ENCODE measurements at regions not wholly inside any gene's neighbourhood (a gene's known extent, or its start where the extent isn't known, plus 50 kb on each side); places are given as distances from the start of the nearest gene placed in this dataset.
A peak's percentile ranks its signal among the peaks of the same experiment; 100 is the strongest.

DNA sequence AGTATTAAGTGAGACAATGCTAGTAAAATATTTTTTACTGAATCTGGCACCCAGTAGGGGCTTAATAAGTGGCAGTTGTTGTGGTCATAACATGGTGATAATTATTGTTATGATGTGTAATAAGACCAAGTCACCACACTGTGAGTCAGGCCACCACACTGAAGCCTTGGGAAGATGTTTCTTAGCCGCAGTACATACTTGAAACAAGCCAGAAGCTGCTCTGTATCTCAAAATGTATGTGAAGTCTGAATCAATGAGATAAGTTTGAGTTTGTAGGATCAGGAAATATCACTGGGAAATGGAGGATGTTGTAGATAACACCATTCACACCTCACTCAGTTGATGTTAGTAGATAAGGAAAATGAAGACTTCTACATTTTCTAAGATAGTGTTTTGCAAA lies 51.3 kb upstream of the PTPN3 start:
- no peak for FAIRE-seq

- no peak for FAIRE-seq
Measured at GRCh38 chr9:109551651-109552050, 53.5 kb upstream of the PTPN3 start.

DNA sequence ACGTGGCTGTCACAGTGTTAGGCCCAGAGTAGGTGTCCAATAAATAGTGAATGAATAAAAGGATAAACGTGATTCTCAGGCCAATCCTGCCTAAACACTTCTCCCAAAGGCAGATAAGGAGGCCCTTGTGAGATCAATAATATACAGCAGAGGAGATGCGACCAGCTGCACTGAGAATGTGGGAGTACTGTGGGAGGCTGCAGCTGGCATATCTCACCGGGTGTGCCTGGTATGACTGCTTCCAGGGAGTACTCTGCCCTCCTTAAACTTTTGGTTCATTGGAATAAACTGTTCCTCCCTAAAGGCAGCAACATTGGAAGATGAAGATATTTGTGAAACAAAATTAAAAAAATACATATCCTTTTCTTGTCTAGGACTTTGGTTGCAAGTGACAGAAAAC lies 57.1 kb upstream of the PTPN3 start:
- FAIRE-seq = no peak

GRCh38 chr9:109556061-109556460 lies 58.0 kb upstream of the PTPN3 start:
- no peak for FAIRE-seq

- FAIRE-seq = no peak
Measured at GRCh38 chr9:109556786-109557185, 58.7 kb upstream of the PTPN3 start.

GRCh38 chr9:109557481-109557880 lies 59.4 kb upstream of the PTPN3 start:
- no peak for FAIRE-seq

- FAIRE-seq = no peak
Measured at GRCh38 chr9:109558718-109559151, 60.6 kb upstream of the PTPN3 start.

GRCh38 chr9:109560470-109561132 lies 62.5 kb upstream of the PTPN3 start:
- no peak for FAIRE-seq

GRCh38 chr9:109561137-109561536 lies 63.0 kb upstream of the PTPN3 start:
- no peak for FAIRE-seq

DNA sequence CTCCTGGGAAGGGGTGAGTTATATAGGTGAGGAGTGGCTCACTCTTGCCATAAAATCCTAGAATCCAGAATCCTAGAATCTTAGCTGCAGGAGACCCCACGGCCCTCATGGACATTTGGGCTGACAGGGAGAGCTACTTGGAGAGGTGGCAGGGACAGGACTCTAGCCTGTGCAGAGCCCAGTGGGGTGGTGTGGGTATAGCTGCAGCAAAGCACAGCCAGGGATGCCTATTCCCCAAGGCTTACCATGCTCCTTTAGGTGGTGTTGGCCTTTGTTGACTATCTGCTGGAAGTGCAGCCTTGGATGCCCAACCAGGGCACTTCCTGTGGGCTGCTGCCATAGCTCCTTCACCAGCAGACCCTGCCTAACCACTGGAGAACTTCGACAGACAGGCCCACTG lies 70.0 kb upstream of the PTPN3 start:
- no peak for FAIRE-seq

GRCh38 chr9:109568568-109569210 lies 70.6 kb upstream of the PTPN3 start:
- no peak for FAIRE-seq

DNA sequence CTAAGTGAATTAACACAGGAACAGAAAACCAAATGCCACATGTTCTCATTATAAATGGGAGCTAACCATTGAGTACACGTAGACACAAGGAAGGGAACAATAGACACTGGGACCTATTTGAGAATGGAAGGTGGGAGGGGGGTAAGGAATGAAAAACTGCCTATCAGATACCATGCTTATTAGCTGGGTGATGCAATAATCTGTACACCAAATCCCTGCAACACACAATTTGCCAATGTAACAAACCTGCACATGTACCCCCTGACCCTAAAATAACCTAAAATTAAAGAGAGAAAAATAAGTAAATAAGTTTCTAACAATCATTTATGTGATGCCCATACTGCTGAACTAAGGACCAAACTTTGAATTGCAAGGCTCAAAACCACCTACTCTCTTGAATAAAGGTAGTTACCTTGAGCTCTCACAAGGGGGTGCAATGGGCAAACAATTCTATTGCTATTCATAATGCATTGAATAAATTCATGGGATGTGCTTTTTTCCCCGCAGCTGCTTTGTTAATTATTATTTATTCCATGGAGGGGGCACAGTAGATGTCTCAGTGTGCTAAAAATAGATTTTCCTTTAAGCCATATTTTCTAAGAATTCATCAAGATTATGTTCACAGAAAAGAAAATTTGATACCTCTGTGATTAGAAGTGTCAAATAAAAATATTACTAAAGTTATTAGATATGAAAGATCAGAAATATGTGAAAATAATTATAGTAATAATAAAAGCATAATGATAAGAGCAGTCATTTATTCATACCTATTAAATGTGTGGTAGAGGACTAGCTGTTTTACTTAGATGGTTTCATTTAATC lies 76.2 kb upstream of the PTPN3 start:
- FAIRE-seq = peak; percentile 100

- FAIRE-seq = no peak
Measured at GRCh38 chr9:109576762-109577161, 78.7 kb upstream of the PTPN3 start.

DNA sequence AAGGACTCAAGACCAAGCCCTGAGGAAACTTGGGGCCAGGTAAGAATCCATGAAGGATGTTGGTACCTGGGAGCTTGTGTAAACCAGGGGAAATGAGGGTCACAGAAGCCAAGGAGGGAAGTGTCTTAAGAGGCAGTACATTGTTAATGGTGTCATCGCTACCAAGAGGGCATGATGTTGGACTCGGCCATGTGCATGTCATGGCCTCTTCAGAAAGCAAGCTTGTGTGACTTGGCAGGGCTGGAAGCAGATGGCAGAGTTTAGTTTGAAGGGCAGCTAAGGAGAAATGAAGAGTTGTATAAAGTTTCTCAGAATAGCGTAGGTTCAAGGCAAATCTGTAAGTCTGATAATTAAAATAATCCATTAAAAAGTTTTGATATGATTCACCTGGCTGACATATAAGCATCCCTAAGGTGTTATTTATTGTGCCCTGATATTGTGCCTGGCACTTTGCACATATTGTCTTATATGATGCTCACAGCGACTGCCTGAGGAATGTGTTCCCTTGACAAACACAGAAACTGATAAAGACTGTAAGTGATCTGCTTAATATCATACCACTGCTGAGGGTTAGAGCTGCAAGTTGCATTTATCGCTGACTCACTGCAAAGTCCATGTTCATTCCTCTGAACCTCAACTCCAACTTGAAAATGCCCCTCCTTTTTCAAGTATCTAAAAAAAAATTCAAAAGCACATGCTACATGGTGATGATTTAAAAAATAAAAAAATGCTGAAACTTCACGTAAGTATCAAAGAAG lies 81.3 kb upstream of the PTPN3 start:
- no peak for FAIRE-seq

DNA sequence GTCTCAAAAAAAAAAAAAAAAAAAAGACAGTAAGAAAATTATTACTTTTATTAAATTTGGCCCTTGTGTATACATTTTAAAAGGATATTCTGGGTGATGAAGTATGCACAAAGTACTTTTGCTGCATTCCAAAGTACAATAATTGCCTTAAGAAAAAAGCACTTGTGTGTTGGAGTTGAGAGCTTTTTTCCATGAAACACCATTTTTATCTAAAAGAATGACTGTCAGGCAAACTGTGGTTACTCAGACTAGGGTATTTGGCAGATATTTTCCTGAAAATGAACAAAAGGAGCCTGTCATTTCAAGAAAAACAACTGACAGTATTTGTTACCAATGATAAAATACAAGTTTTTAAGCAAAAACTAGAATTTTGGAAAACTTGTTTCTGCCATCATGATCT lies 84.3 kb upstream of the PTPN3 start:
- no peak for FAIRE-seq

GRCh38 chr9:109584205-109584604 lies 86.1 kb upstream of the PTPN3 start:
- no peak for FAIRE-seq

DNA sequence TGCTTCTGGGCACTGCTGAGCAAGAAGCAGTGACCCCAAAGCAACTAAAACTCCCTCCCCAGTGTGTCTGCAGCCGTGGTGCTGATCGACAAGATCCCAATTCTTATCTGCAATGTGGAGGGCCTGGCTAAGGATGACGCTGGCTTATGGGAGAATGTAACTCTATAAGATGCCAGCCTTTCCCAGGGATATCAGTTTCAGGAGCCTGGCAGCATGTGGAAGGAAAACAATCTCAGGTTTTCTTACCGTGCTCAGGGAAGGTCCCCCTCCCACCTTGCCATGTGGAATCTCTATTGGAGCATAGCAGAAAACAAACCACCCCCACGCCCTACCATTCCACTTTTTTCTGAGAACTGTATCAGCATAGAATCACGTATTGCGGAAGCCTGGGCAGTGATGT lies 87.7 kb upstream of the PTPN3 start:
- no peak for FAIRE-seq

- FAIRE-seq = no peak
Measured at GRCh38 chr9:109586993-109587392, 88.9 kb upstream of the PTPN3 start.

DNA sequence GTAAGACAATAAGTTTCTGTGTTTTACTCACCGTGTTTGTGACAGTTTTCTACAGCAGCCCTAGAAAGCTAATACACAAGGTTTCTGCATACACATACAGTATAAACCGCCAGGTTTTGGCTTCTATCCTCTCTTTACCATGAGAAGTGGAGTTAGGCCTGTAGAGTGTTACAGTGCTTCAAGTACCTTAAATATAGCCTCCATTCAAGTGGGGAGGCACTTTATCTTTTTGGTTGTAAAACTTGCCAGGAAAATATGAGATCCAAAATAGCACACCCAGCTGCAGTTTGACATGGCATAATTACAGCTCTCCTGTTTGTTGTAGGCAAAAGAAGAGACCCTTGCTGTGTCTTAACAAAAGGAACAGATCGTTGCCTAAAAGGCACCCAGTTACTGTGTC lies 90.3 kb upstream of the PTPN3 start:
- no peak for FAIRE-seq

DNA sequence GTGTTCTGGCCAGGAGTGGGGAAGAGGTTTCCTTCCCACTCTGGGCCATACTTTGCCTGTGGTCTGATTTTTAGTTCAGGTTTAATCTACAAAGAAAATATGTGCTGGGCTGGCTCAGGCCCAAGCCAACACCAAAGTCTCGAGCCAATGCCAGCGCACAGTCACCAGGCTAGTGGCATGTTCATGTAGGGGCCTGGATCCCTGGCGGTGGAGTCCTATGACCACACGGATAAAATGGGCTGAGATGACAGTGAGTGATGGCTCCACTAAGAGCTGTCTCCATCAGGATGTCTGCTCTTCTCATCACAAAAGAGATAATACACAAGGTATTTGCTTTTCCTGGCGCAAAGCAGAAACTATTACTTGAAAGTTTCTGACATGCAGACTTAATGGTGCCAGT lies 92.9 kb upstream of the PTPN3 start:
- no peak for FAIRE-seq

DNA sequence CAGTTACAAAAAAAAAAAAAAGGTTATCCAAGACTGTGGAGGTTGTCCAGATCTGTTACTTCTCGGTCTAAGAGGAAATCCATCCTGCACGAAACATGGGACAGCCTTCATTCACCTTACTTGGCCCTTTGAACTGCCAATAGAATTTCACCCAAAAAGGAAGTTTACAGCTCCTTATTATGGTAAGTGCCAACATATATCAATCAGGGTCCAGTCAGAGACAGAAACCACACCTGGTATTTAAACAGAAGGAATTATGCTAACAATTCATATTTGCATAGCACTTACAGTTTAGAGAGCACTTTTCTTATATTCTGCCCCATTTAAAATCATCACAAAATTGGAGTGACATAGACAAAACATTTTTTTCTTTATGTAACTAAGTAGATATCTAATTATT lies 93.6 kb upstream of the PTPN3 start:
- no peak for FAIRE-seq

DNA sequence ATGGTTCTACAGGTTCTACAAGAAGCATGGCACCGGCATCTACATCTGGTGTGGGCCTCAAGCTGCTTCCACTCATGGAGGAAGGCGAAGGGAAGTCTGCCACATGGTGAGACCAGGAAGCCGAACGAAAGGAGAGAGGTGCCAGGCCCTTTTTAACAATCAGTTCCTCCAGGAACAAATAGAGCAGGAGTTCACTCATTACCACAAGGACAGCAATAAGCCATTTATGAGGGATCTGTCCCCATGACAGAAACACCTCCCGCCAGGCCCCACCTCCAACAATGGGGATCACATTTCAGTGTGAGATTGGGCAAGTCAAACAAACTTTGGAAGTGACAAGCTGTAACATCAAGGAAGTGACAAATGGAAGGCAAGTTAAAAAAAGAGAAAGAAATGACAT lies 95.5 kb upstream of the PTPN3 start:
- FAIRE-seq = no peak

DNA sequence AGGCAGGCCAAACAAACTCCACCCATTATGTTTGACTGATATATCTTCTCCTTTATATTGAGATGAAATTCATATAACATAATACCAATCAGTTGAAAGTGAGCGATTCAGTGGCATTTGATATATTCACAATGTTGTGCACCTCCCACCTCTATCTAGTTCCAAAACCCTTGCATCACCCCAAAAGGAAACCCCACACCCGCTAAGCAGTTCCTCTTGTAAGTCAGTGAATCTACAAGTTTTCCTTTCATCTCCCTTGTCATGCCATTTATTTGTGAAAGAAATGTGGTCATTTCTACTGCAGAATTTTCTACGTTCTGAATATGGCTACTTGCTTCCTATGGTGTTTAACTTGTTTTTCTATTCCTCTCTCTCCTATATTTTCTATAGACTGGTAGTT lies 99.4 kb upstream of the PTPN3 start:
- FAIRE-seq = no peak

Measured in islet of Langerhans (tissue), 1 donor.